CD4-positive, alpha-beta T cell (primary cell): ENCODE measurements at regions not wholly inside any gene's neighbourhood (a gene's known extent, or its start where the extent isn't known, plus 50 kb on each side); places are given as distances from the start of the nearest gene placed in this dataset.

Experiments
- ATAC-seq: fragments of 200-7000 bp; cut with Tn5 transposase; one replicate; pipeline ENCODE4 v1.10.0; 2022; ENCODE audit warnings: mild to moderate bottlenecking; ENCODE audit not compliant: poor library complexity
- CTCF ChIA-PET: fragments of 350-600 bp; sonication (Branson Sonifier 250); formaldehyde crosslinking; loops from one replicate; lab custom pipeline; 2021; ENCODE audit warnings: antibody characterized with exemption, inconsistent platforms; lab: Charles Lee
- POLR2A ChIA-PET: fragments of 350-600 bp; sonication (Branson Sonifier 250); formaldehyde crosslinking; loops from one replicate; lab custom pipeline; 2021; ENCODE audit warnings: antibody characterized with exemption, inconsistent platforms; lab: Charles Lee
- DNase-seq, 14 experiments: peaks; one replicate each; pipeline ENCODE4 v3.0.0-alpha.2; 2013 to 2020; ENCODE audit warnings: mixed read lengths in 2 of 14
- H3K27ac ChIP-seq, 2 donors: one replicate each; pipeline versions ENCODE4 v1.5.1 to v1.7.0; 2013; ENCODE audit warnings: low read length in 2 of 2, low read depth in 1 of 2, mild to moderate bottlenecking in 1 of 2
- H3K27me3 ChIP-seq, 2 experiments: 1 replicate in 1 of 2; 2 replicates in 1 of 2; pipeline versions ENCODE4 v1.6.1 to v1.7.0; 2013; ENCODE audit warnings: low read length in 2 of 2, control low read depth in 1 of 2, mild to moderate bottlenecking in 1 of 2, moderate library complexity in 1 of 2; ENCODE audit not compliant: insufficient read depth in 2 of 2, control insufficient read depth in 1 of 2
- H3K36me3 ChIP-seq: one replicate; pipeline ENCODE4 v1.6.1; 2013; ENCODE audit warnings: low read length, control low read depth; ENCODE audit not compliant: insufficient read depth
- H3K4me1 ChIP-seq: one replicate; pipeline ENCODE4 v1.6.1; 2013; ENCODE audit warnings: low read length, control low read depth; ENCODE audit not compliant: insufficient read depth
- H3K4me3 ChIP-seq: one replicate; pipeline ENCODE4 v1.5.1; 2013; ENCODE audit warnings: mild to moderate bottlenecking, low read length, moderate library complexity
- H3K9me3 ChIP-seq, 2 experiments: 1 replicate in 1 of 2; 2 replicates in 1 of 2; pipeline versions ENCODE4 v1.6.1 to v1.7.0; 2013; ENCODE audit warnings: low read length in 2 of 2, mild to moderate bottlenecking in 2 of 2, control low read depth in 1 of 2, moderate library complexity in 1 of 2; ENCODE audit not compliant: control insufficient read depth in 1 of 2, insufficient read depth in 1 of 2
- H3K27ac Mint-ChIP-seq: one replicate; pipeline ENCODE4 v1.8.0; 2020; ENCODE audit warnings: mixed read lengths
- H3K27me3 Mint-ChIP-seq: one replicate; pipeline ENCODE4 v1.8.0; 2021; ENCODE audit warnings: mixed read lengths
- H3K36me3 Mint-ChIP-seq: one replicate; pipeline ENCODE4 v1.8.0; 2021; ENCODE audit warnings: low read depth, mixed read lengths
- H3K4me1 Mint-ChIP-seq: one replicate; pipeline ENCODE4 v1.8.0; 2021; ENCODE audit warnings: low read depth, mixed read lengths
- H3K4me3 Mint-ChIP-seq: one replicate; pipeline ENCODE4 v1.8.0; 2020; ENCODE audit warnings: mild to moderate bottlenecking, mixed read lengths
- H3K9me3 Mint-ChIP-seq: one replicate; pipeline ENCODE4 v1.8.0; 2020; ENCODE audit warnings: mixed read lengths
- CTCF ChIP-seq: fragments of 200-600 bp; IDR thresholded peaks from one replicate; pipeline ENCODE4 v1.8.0; 2022; ENCODE audit warnings: antibody characterized with exemption, mild to moderate bottlenecking
- intact Hi-C, 2 experiments: fragments of 100-400 bp; cut with DNase I in 1 of 2; cut with micrococcal nuclease in 1 of 2; formaldehyde crosslinking; loops; one replicate each; pipeline versions ENCODE4 v1.15.1 to v1.9.0; 2023 to 2025; cut with DNase I, micrococcal nuclease

GRCh38 chr6:14474816-14475215, 357.2 kb downstream of the CD83 start:
- Mint-ChIP-seq H3K4me1 (no peaks in the 10 kb centered on the region), H3K36me3 (no peaks in the 10 kb centered on the region), H3K4me3 (no peak overlapping the region), H3K27me3 (no peaks in the 10 kb centered on the region), H3K27ac (no peak overlapping the region), H3K9me3 (peaks cover 3% of the 10 kb centered on the region)
- intact Hi-C loops, result no loop called here
- DNase-seq (no peak), ATAC-seq (no peak)
- no peak for TF ChIP-seq CTCF
- Histone ChIP-seq H3K36me3 (no peaks in the 10 kb centered on the region), H3K4me1 (no peaks in the 10 kb centered on the region), H3K27ac (no peak overlapping the region), H3K4me3 (no peak overlapping the region), H3K9me3 (no peaks in the 10 kb centered on the region), H3K27me3 (no peaks in the 10 kb centered on the region)
- CTCF ChIA-PET, result no interaction called here
- POLR2A ChIA-PET, result no interaction called here

GRCh38 chr6:14475306-14475705, 357.7 kb downstream of the CD83 start:
- ChIA-PET POLR2A (no interaction called here), CTCF (no interaction called here)
- no peak for DNase-seq
- Histone ChIP-seq H3K27me3 (no peaks in the 10 kb centered on the region), H3K9me3 (no peaks in the 10 kb centered on the region), H3K4me3 (no peak overlapping the region), H3K4me1 (no peaks in the 10 kb centered on the region), H3K36me3 (no peaks in the 10 kb centered on the region), H3K27ac (no peak overlapping the region)
- no peak overlapping the region for H3K27ac Mint-ChIP-seq
- ATAC-seq, result no peak
- H3K9me3 Mint-ChIP-seq, result peaks cover 3% of the 10 kb centered on the region
- intact Hi-C loops, result no loop called here
- no peak overlapping the region for H3K4me3 Mint-ChIP-seq
- no peaks in the 10 kb centered on the region for H3K27me3 Mint-ChIP-seq
- no peaks in the 10 kb centered on the region for H3K36me3 Mint-ChIP-seq
- H3K4me1 Mint-ChIP-seq, result no peaks in the 10 kb centered on the region
- no peak for TF ChIP-seq CTCF

GRCh38 chr6:14476793-14477531, 359.4 kb downstream of the CD83 start:
- Histone ChIP-seq H3K9me3 (no peaks in the 10 kb centered on the region), H3K4me1 (no peaks in the 10 kb centered on the region), H3K27ac (no peak overlapping the region), H3K36me3 (no peaks in the 10 kb centered on the region), H3K27me3 (no peaks in the 10 kb centered on the region), H3K4me3 (no peak overlapping the region)
- Mint-ChIP-seq H3K9me3 (no peaks in the 10 kb centered on the region), H3K4me1 (no peaks in the 10 kb centered on the region), H3K27ac (no peak overlapping the region), H3K36me3 (no peaks in the 10 kb centered on the region), H3K27me3 (no peaks in the 10 kb centered on the region), H3K4me3 (no peak overlapping the region)
- no peak for DNase-seq
- no peak for TF ChIP-seq CTCF
- intact Hi-C loops, result no loop called here
- ChIA-PET CTCF (no interaction called here), POLR2A (no interaction called here)
- no peak for ATAC-seq
